ENCODE measurements at regions not wholly inside any gene's neighbourhood (a gene's known extent, or its start where the extent isn't known, plus 50 kb on each side); places are given as distances from the start of the nearest gene placed in this dataset.

DNA sequence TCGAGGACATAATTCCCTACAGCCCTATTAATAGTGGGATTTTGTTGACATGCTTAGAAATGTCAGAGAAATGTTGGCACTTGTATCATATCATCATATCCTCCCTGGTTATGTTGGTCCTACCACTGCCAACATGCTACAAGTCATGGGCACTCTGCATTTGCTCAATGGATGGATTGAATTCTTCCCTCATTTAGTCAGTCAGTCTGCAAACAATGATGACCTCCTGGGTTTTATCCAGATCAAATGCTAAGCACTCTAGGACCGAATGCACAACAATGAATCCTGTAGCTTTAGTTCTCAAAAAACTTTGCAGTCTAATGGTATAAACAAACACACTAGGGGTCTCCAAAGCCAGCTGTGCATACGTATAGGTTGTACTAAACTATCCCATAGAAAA lies 357.2 kb upstream of the DPYD start:
- DNase-seq = no peak

DNA sequence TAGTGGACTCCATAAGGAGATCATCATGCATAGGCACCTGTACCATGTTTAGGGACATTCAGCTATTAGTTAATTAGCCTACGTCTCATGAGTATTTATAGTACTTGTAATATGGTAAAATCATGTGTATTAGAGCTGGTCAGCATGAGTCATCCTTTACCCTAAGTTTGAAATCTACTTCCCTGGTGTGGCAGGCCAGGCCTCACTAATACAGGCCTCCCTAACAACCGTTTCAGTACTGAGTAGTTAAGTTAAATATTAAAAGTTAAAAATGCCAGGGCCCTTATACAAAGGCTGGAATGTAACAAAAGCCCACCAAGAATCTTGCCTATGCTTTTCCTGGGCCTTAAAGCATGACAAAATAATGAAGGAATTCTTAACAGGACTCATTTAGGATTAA lies 356.3 kb upstream of the DPYD start:
- DNase-seq = no peak

DNA sequence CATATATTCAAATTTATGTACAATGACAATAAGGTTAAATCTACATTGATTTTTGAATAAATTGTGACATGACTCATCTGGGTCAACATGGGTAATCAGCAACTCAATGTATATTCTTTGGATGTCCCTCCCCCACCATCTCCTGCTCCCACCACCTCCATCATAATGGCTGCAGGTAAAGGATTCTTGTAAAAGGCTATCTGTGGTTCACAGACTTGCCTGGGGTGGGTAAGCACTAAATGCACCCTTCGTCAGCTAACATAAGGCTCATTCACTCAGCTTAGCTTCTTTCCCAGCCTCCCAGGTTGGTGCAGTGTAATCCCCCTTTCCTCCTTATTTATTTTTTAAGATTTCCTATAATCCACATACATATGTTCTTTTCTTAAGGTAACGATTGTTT lies 355.7 kb upstream of the DPYD start:
- DNase-seq = no peak

DNA sequence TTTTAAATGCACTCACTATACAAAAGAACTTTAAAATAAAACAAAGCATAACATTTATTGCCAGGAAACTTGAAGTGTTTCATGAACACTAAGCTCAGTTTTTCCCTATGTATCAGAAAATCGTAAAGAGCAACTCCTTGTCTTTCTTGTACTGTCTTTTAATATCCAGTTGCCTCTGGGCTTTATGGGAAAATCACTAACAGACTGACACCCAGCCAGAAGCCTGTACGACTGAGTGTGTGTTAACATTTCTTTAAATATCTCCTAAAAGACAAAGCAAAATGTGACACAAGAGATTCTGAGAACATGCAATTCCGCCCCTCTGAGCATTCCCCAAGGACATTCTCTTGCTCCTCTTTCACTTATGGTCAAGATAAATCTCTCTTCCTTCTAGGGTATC lies 347.5 kb upstream of the DPYD start:
- DNase-seq = no peak

DNA sequence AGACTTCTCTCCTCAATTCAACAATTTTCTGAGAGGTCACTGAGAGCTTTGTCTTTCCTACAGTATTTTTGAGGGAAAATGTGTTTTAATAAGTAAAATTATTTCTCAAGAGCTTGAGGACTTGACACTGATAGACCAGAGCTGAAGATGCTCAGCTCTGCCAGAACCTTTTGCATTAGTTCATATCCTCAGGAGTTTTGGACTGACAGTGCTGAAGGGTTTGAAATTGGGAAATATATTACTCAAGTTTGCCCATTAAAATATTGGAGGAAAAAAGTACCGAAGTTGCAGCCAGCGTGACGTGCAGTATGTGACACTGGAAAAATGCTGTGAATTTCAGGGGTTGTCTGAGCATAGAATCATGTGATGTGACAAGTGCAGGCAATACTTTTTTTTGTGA lies 346.6 kb upstream of the DPYD start:
- DNase-seq = no peak

DNA sequence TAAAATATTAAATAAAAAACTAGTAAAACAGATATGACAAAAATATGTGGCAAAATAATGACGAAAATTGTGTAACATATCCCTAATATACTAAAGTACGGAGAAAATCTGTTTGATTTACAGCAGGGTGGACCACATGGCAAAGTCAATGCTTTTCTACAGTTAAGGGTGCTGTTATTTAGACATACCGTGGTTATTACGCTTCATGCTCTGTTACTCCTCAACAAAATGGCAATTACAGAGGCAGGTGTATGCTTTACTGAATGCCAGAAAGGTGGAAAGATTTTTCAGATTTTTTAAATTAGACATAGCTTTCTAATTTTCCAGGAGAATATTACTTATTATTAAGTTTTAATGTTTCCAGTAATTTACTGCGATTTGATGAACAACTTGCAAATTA lies 343.9 kb upstream of the DPYD start:
- no peak for DNase-seq

DNA sequence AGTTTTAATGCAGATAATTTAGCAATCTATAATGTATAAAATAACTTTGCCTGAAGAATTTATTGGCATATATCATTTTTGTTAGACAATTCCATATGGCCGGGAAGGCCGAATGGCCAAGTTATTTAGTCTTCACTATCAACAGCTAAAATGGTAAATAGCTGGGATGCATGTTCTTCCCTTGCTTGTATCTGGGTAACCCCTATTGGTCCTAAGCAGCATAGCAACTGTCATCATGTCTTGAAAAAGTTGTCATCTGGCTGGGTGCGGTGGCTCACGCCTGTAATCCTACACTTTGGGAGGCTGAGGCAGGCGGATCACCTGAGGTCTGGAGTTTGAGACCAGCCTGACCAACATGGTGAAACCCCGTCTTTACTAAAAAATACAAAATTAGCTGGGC lies 340.0 kb upstream of the DPYD start:
- no peak for DNase-seq

DNA sequence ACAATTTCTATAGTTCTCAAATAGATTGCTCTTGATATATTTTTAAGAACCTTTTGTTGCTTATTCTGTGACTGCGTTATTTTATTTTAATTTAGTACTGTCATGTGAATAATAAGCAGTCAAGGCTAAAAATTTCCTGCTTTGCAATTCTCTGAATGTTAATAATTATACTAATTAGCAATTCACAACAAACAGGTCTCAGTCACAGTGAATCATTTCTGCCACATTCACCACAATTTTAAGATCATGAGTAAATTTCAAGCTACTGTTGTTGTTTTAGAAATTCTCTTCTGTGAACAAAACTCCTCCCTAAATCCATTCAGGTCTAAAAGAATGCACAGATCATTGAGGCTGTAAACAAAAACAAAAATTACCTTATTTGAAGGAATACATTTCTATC lies 339.6 kb upstream of the DPYD start:
- no peak for DNase-seq

DNA sequence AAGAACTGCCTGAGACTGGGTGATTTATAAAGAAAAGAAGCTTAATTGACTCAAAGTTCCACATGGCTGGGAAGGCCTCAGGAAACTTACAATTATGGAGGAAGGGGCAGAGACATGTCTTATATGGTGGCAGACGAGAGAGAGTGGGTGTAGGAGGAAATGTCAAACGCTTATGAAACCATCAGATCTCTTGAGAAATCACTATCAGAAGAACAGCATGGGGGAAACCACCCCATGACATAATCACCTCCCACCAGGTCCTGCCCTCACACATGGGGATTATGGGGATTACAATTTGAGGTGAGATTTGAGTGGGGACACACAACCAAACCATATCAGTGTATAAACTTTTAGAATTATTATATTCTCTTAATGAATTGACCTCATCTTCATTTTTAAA lies 335.9 kb upstream of the DPYD start:
- DNase-seq = no peak

DNA sequence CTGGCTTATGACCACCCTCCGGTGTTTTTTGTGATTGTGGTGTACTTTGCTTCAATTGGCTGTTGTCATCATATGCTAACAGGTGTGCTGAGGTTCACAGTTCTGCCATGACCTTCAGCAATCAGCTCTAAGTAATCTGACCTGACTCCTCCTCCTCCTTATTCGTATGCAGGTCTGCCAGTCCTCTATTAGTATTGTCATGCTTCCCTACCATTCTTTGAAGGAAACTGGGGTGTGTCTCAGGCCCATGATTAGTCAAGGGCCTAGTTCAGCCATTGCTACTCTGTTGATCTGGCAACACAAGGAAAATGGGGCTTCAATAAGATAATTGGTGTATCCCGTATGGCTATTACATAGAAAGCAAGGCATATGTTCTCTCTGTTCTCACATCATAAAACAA lies 332.3 kb upstream of the DPYD start:
- no peak for DNase-seq

DNA sequence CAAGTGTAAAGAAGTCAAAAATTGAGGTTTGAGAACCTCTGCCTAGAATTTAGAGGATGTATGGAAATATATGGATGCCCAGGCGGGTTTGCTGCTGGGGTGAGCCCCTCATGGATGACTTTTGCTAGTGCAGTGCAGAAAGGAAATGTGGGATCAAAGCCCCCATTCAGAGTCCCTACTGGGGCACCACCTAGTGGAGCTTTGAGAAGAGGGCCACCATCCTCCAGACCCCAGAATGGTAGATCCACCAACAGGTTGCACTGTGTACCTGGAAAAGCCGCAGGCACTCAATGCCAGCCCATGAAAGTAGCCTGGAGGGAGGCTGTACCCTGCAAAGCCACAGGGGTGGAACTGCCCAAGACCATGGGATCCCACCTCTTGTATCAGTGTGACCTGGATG lies 330.7 kb upstream of the DPYD start:
- no peak for DNase-seq

DNA sequence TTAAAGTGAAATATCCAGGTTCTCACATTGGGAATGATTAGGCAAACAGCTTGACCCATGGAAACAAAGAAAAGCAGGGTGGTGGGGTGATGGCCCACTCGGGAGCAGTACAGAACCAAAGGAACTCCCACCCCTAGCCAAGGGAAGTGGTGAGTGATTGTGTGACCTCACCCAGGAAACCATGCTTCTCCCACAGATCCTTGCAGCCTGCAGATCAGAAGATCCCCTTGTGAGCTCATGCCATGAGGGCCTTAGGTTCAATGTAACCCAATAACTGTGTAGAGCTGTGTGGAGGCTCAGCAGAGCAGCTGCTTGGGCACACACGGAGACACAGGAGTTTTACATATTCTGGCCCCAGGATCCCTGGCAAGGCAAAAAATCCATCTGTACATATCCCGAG lies 311.8 kb upstream of the DPYD start:
- DNase-seq = no peak

DNA sequence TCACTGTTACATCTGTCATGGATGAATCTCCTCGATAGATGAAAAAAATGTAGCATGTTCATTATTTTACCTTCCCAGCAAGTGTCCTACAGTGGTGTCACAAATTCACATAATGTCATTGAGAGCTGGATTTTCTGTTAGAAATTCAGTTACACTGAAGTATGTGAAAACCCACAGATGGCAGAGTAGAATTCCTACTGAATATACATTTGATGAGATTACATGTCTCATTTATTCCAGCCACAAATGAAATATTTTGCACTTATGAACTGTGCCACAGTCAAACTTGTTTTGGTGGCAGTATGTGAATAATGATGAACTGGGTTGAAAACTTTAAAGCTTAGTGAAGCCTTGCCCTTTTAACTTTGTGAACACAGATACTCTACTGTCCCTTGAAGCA lies 301.9 kb upstream of the DPYD start:
- DNase-seq = no peak

DNA sequence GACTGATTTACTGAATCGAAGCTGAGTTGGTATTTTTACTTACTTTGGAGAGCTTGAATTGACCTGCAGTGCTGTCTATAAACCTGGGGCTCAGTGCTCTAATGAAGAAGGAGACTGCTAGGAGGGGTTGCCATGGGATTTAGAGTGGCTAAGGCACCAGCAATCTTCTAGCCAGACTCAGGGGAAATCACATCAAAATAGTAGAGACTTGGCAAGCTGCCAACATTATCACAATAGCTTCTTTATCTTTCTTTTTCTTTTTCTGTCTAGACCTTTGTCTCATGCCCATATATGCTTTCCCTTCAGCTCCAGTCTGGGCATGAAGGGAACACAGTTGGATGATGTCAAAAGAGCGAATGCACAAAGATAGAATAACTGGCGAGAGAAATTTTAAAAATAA lies 301.1 kb upstream of the DPYD start:
- no peak for DNase-seq

DNA sequence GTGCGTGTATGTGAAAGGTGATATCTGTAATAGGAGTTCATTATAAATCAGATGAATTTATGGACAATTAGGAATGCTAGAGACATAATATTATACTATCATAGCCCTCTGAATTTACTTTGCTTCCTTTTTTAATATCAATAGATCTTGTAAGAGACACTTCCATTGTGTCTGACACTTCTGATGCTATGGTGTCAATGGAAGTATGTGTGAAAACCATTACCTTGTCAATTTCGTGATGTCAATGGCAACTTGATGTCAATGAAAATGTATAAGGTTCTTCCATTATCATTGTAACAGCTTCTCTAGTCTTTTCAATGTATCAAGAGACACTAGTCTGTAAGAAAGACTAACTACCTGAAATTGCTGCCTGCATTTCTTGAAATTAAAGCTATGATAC lies 296.8 kb upstream of the DPYD start:
- no peak for DNase-seq

DNA sequence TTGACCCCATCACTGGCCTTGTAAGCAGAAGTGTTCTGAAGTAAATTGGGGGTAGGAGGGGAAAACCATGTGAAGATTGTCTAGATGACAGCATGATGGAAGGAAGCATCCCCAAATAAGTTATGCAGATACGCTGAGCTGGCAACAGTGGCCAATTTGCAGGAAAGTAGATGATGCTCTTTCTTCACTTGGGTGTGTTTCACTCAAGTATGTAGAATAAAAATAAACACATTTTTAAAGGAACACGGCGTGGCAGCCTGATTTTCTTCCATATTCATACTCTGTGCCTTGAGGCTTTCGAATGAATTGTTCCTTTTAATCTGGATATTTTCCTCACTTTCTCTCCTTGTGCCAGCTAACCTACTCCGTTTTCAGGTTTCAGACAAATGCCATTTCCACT lies 295.5 kb upstream of the DPYD start:
- DNase-seq = no peak

DNA sequence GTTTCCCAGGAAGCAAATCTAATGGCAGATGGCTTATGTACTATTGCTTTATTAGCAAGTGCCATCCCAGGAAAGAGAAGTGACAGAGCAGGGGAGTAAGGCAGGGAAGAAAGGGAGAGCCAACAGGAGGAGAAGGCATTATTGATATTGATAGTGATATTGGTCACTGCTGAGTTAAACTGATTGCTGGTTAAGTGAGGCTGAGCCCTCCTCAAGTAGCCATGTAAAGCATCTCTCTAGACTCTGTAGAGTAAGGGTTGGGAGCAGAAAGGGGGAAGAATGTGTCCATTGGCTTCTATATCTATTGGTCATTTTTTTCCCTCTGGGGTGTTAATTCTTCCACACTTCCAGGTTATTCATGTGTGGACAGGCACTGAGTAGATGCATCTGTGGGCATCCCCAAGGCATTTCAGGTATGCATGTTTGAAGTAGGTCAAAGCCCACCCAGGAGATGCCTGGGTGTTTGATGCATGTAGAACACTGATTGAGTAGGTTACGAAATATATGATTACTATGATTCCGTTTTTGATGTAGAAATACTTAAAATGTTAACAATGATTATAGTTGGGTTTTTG lies 290.5 kb upstream of the DPYD start:
- DNase-seq = no peak

DNA sequence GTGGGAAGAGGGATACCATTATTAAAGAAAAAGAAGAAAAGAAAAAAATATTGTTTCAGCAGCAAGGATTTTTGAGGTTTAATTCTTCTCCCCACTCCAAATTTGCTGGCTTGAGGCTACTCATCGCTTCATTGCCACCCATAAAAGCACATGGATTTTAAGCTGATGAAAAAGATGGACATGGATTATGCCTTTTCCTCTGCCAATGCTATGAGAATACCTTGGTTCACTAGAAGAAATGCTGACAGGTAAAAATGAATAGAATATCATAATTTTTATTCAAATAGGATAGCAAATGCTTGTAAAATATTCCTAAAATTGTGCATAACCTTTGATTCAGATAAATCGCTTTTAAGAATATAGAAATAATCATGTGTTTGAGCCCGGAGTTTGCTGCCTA lies 289.7 kb upstream of the DPYD start:
- no peak for DNase-seq

DNA sequence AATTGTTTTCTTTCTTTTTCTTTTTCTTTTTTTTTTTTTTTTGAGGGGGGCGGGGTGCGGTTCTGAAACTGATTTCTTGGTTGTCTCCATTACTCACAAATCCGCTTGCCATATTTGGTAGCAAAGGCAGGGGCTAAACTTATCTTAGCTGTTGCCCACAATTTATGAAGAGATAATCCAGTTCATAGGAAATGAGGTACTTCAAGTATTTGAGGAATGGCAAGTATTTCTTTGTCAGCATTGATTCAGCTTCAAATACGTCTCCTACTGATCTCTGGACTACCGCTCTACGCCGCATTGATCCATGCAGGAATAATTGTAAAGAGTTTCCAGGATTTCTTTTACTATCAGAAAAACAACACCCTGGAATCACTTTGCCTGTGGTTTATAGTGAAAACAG lies 289.2 kb upstream of the DPYD start:
- DNase-seq = no peak

DNA sequence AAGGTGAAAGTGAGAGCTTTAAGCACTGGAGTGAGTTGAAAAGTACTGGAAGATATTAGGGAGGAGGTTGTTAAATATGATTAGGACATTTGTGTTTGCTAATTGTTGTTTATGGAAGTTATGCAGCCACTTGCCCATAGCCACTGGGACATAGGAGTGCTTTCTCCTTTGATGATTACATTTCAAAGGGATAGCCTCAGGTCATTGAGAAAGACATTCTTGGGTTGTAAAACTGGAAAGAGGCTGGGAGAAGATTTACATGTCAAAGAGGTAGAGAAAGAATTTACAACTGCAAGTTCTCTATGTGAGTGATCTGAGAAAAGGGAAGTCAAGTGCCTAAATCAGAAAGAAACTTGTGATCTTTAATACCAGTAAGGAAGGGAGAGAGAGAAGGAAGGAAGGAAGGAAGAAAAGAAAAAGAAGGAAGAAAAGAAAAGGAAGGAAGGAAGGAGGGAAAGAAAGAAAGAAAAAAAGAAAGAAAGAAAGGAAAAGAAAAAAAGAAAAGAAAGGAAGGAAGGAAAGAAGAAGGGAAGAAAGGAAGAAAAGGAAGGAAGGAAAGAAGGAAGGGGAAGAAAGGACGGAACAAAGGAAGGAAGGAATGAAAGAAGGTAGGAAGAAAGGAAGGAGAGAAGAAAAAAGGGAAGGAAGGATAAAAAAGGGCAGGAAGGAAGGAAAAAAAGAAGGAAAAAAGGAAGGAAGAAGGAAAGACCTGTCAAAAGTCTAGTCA lies 284.6 kb upstream of the DPYD start:
- DNase-seq = no peak

DNA sequence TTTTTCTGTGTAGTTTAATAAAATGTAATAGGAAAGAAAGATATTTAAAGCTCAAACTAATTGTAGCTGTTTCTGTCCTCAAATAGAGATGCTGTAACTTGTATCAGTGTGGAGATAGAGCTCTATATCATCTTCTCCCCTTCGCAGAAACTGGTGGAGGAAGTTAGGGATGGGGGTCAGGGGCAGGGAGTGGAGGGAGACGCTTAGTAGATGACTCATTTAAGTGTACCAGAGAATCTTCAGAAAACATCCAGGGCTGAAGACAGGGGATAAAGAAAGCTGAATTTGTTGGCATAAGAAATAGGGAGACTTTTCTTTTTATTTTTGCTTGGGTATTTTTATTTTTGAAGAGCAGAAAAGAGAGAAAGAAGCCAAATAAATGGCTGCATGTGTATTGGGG lies 282.6 kb upstream of the DPYD start:
- DNase-seq = no peak

DNA sequence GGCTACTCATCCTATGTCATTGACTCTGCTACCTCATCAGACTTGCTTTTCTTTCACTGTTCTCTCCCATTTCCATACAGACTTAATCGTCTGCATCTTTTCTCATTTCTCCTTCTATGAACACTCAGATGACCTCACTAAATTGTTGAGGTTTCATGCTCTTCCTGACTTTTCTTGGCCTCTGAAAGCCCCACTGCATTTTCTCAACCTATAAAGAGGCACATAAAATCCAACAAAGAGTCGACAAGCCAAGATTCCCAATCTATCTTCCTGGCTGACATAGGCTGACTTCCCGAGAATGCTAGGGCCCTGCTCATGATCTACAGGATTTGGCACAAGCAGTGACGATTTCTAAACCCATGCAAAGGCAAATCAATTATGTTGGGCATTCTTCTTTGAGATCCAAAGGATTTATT lies 280.8 kb upstream of the DPYD start:
- DNase-seq = no peak

DNA sequence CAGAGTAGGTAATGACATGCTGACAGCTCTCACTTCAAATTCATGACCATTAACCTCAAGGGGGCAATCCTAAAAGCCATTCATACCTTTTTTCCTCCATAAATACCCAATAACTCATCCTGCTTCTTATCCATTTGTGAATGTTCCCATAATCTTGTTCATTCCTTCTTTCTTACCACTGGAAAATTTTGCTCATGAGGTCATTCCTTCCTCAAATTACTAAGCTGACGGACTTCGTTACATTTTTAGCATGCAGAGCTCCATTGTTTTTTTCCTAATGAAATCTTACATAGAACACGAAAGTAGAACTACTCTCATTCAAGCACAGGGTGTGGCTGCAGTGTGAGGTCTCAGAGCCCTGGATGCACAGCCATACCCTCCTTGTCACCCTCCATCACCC lies 276.5 kb upstream of the DPYD start:
- DNase-seq = no peak

DNA sequence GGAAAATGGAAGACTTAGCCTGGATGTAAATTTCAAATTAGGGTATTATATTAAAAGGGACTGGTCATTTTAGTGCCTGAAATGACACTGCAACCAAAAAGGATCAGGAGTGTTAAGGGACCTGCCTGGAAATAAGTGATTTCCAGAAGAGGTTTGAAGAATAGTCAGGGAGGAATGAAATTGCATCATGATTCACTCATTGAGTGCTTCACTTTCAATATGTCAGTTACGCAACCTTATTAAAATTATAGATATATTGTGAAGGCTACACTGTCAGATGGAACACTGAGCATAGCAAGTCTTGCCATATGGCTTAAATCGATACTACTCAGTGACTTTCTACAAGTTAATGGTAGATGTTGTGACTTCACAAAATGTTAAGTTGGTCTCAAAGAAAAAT lies 275.2 kb upstream of the DPYD start:
- DNase-seq = no peak

DNA sequence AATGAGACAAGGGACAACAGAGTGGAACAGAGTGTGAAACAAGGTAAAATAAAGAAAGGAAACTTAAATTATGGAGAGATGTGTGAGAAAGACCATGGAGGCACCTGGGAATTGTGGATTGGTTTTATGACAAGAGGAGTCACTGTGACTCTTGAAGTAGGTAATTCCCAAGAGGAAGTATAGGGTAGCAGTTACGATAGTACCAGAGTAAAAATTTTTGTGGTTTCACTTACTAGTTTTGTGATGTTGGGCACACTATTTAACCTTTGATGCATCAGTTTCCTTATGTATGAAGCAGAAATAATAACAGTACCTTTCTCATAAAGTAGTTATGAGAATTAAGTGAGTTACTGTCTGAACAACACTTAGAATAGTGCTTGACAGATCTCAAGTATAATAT lies 267.9 kb upstream of the DPYD start:
- DNase-seq = no peak

DNA sequence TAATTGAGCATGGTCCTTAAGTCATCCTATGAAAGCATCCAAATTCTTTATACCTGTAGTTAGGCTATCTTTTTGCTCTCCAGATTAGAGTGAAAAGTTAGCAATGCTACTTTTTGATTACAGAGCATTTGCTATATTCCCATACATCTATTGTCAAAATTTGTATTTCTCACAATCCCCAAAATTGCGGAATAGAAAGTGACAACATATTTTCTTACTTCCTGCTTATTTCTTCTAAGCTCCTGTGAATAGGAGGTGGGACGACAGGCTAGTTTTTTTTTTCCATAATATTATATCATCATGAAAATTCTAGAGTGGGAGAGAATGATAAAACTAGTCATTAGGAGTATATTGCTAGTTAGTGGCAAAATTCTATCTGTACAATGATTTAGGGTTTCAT lies 264.0 kb upstream of the DPYD start:
- DNase-seq = no peak

Data from NCI-H1048 (cell line).